Esophagus muscularis mucosa (tissue), 4 donors: ENCODE measurements at regions not wholly inside any gene's neighbourhood (a gene's known extent, or its start where the extent isn't known, plus 50 kb on each side); places are given as distances from the start of the nearest gene placed in this dataset.

Source experiments
- DNase-seq: peaks from one replicate; pipeline ENCODE4 v3.0.0-alpha.2; 2017; ENCODE audit errors: extremely low spot score
- H3K27ac ChIP-seq, 4 donors: fragments of 200-600 bp; sonication (generic); replicated peaks in 1 of 4; 1 replicate in 3 of 4; 2 replicates in 1 of 4; pipeline ENCODE4 v1.5.1; 2016 to 2019; ENCODE audit warnings: mild to moderate bottlenecking in 1 of 4
- H3K27me3 ChIP-seq, 4 donors: fragments of 200-600 bp; sonication (generic); one replicate each; pipeline versions ENCODE4 v1.5.1 to v1.6.0; 2016 to 2019
- H3K36me3 ChIP-seq, 4 donors: fragments of 200-600 bp; sonication (generic); one replicate each; pipeline ENCODE4 v1.5.1; 2016 to 2019
- H3K4me1 ChIP-seq, 4 donors: fragments of 200-600 bp; sonication (generic); one replicate each; pipeline ENCODE4 v1.5.1; 2016 to 2019
- H3K4me3 ChIP-seq, 4 donors: fragments of 200-600 bp; sonication (generic); 1 replicate in 2 of 4; 2 replicates in 2 of 4; pipeline ENCODE4 v1.5.1; 2016 to 2019; ENCODE audit warnings: mild to moderate bottlenecking in 4 of 4, moderate library complexity in 1 of 4
- H3K9me3 ChIP-seq, 4 donors: fragments of 200-600 bp; sonication (generic); 1 replicate in 3 of 4; 2 replicates in 1 of 4; pipeline ENCODE4 v1.5.1; 2016 to 2019
- CTCF ChIP-seq, 3 experiments: fragments of 200-600 bp in 2 of 3; fragments of 450-650 bp in 1 of 3; sonication (generic) in 2 of 3; IDR thresholded peaks; one replicate each; pipeline ENCODE4 v1.5.1; 2017 to 2019; ENCODE audit warnings: antibody characterized with exemption in 3 of 3, mild to moderate bottlenecking in 2 of 3, moderate library complexity in 1 of 3
- EP300 ChIP-seq: sonication (generic); formaldehyde crosslinking; IDR thresholded peaks from one replicate; pipeline ENCODE4 v1.6.1; 2017; ENCODE audit warnings: antibody characterized with exemption
- POLR2A ChIP-seq: fragments of 450-650 bp; IDR thresholded peaks from one replicate; pipeline ENCODE4 v1.6.1; 2017; ENCODE audit warnings: antibody characterized with exemption, moderate library complexity, mild to moderate bottlenecking, low read depth
- POLR2AphosphoS5 ChIP-seq, 2 donors: sonication (generic); formaldehyde crosslinking; IDR thresholded peaks; one replicate each; pipeline ENCODE4 v1.6.1; 2017; ENCODE audit warnings: antibody characterized with exemption in 2 of 2
- WGBS: methylation state at CpG from one replicate; pipeline ENCODE4 v1.1.5; 2018; 5-methylcytosine and 5-hydroxymethylcytosine counted together
- intact Hi-C: fragments of 100-400 bp; cut with DNase I; formaldehyde crosslinking; loops from one replicate; pipeline ENCODE4 v1.15.1; 2023

GRCh38 chr1:103198076-103198475 is 89.8 kb upstream of the COL11A1 start:
- no peaks in the 10 kb centered on the region for H3K4me1 ChIP-seq
- no peaks in the 10 kb centered on the region for H3K27me3 ChIP-seq
- no peaks in the 10 kb centered on the region for H3K9me3 ChIP-seq
- DNase-seq, result no peak
- intact Hi-C loops, result no loop called here
- H3K4me3 ChIP-seq, result no peak overlapping the region
- no peaks in the 10 kb centered on the region for H3K36me3 ChIP-seq
- no peak overlapping the region for H3K27ac ChIP-seq
- TF ChIP-seq CTCF (IDR thresholded peaks at IDR 0.05) (no peak), EP300 (no peak), POLR2A (no peak), POLR2AphosphoS5 (IDR thresholded peaks at IDR 0.05) (no peak)
- 78% methylated on average over 2 of the region's 2 CpGs for WGBS

GRCh38 chr1:103197216-103197615 is 88.9 kb upstream of the COL11A1 start:
- H3K27me3 ChIP-seq, result no peaks in the 10 kb centered on the region
- intact Hi-C loops, result no loop called here
- H3K27ac ChIP-seq, result no peak overlapping the region
- H3K4me1 ChIP-seq, result no peaks in the 10 kb centered on the region
- no peak overlapping the region for H3K4me3 ChIP-seq
- no peak for DNase-seq
- H3K36me3 ChIP-seq, result no peaks in the 10 kb centered on the region
- 90% methylated on average over 2 of the region's 2 CpGs for WGBS
- no peak for TF ChIP-seq CTCF (IDR thresholded peaks at IDR 0.05)
- no peaks in the 10 kb centered on the region for H3K9me3 ChIP-seq

- WGBS, result 37% methylated on average over 4 of the region's 4 CpGs
- intact Hi-C loops, result no loop called here
- no peak for DNase-seq
- Histone ChIP-seq H3K27ac (no peak overlapping the region), H3K27me3 (no peaks in the 10 kb centered on the region), H3K36me3 (no peaks in the 10 kb centered on the region), H3K4me1 (no peaks in the 10 kb centered on the region), H3K9me3 (no peaks in the 10 kb centered on the region), H3K4me3 (no peak overlapping the region)
- no peak for TF ChIP-seq POLR2AphosphoS5 (IDR thresholded peaks at IDR 0.05)
These were observed 86.7 kb upstream of the COL11A1 start for GRCh38 chr1:103194984-103195383.

- Histone ChIP-seq H3K36me3 (no peaks in the 10 kb centered on the region), H3K27me3 (no peaks in the 10 kb centered on the region), H3K4me3 (no peak overlapping the region), H3K4me1 (no peaks in the 10 kb centered on the region), H3K9me3 (no peaks in the 10 kb centered on the region), H3K27ac (no peak overlapping the region)
- intact Hi-C loops, result no loop called here
- no peak for DNase-seq
- TF ChIP-seq POLR2A (no peak), EP300 (no peak), CTCF (IDR thresholded peaks at IDR 0.05) (no peak), POLR2AphosphoS5 (IDR thresholded peaks at IDR 0.05) (no peak)
These were observed 85.7 kb upstream of the COL11A1 start for GRCh38 chr1:103194060-103194459.

GRCh38 chr1:103191327-103191726 is 83.0 kb upstream of the COL11A1 start:
- H3K4me3 ChIP-seq, result no peak overlapping the region
- no peak for DNase-seq
- TF ChIP-seq POLR2AphosphoS5 (IDR thresholded peaks at IDR 0.05) (no peak), EP300 (no peak), POLR2A (no peak), CTCF (IDR thresholded peaks at IDR 0.05) (no peak)
- no peaks in the 10 kb centered on the region for H3K27me3 ChIP-seq
- WGBS, result 52% methylated on average over 2 of the region's 2 CpGs
- intact Hi-C loops, result no loop called here
- no peaks in the 10 kb centered on the region for H3K4me1 ChIP-seq
- no peaks in the 10 kb centered on the region for H3K36me3 ChIP-seq
- no peaks in the 10 kb centered on the region for H3K9me3 ChIP-seq
- no peak overlapping the region for H3K27ac ChIP-seq
